K562 (cell line): ENCODE measurements at regions not wholly inside any gene's neighbourhood (a gene's known extent, or its start where the extent isn't known, plus 50 kb on each side); places are given as distances from the start of the nearest gene placed in this dataset.

Experiments used
- ATAC-seq: fragments of 200-7000 bp; cut with Tn5 transposase; 3 replicates; pipeline ENCODE4 v1.9.1; 2020; ENCODE audit warnings: moderate library complexity
- BruUV-seq: library from RNA; stranded (reverse); fragments of 400-500 nt; replicated peaks from 2 replicates; lab custom pipeline; 2021; lab: Mats Ljungman, UMichigan
- CTCF ChIA-PET: fragments of 300-600 bp; formaldehyde crosslinking; extraction: SDS; loops from one replicate; lab custom pipeline; 2021; ENCODE audit warnings: low intra/inter-chr PET ratio; lab: Yijun Ruan, JAX
- POLR2A ChIA-PET: fragments of 300-600, 350-650 bp; sonication (Branson Sonifier 250); formaldehyde crosslinking; extraction: SDS; loops from one replicate; lab custom pipeline; 2021; ENCODE audit warnings: antibody characterized with exemption, inconsistent platforms; lab: Yijun Ruan, JAX
- DNase-seq, 4 experiments: peaks; one replicate each; pipeline versions ENCODE4 v3.0.0 to v3.0.0-alpha.2; 2011 to 2018; ENCODE audit warnings: low spot score in 3 of 4, mixed read lengths in 3 of 4; ENCODE audit errors: extremely low read depth in 1 of 4
- FAIRE-seq: peaks from 2 replicates; lab custom pipeline; 2011; peaks lifted over from hg19 to GRCh38; lab: Jason Lieb, UNC
- H2AFZ ChIP-seq: 2 replicates; pipeline ENCODE4 v1.6.0; 2011; ENCODE audit warnings: low read depth, low read length, control low read depth, inconsistent platforms
- H3K27ac ChIP-seq: fragments of 200-600 bp; 3 replicates; pipeline ENCODE4 v1.8.0; 2011; ENCODE audit warnings: low read depth, mild to moderate bottlenecking, control low read depth, inconsistent platforms, low read length, moderate library complexity, mixed read lengths; ENCODE audit errors: extremely low read depth
- H3K27me3 ChIP-seq, 2 experiments: fragments of 300-600 bp in 1 of 2; 2 replicates in 1 of 2; 3 replicates in 1 of 2; pipeline versions ENCODE4 v1.6.0 to v1.8.0; 2011; ENCODE audit warnings: inconsistent platforms in 2 of 2, low read length in 2 of 2, mild to moderate bottlenecking in 1 of 2, mixed read lengths in 1 of 2, moderate library complexity in 1 of 2; ENCODE audit not compliant: control insufficient read depth in 2 of 2, insufficient read depth in 2 of 2
- H3K36me3 ChIP-seq: fragments of 300-600 bp; 3 replicates; pipeline ENCODE4 v1.8.0; 2011; ENCODE audit warnings: mild to moderate bottlenecking, low read length, inconsistent platforms; ENCODE audit not compliant: control insufficient read depth, insufficient read depth
- H3K4me1 ChIP-seq, 2 experiments: fragments of 200-600 bp in 1 of 2; replicated peaks in 1 of 2; 2 replicates in 1 of 2; 3 replicates in 1 of 2; pipeline versions ENCODE4 v1.5.1 to v1.8.0; 2011; ENCODE audit warnings: inconsistent platforms in 2 of 2, low read length in 2 of 2, mild to moderate bottlenecking in 1 of 2, mixed read lengths in 1 of 2, moderate library complexity in 1 of 2; ENCODE audit not compliant: control insufficient read depth in 2 of 2, insufficient read depth in 2 of 2
- H3K4me2 ChIP-seq: 2 replicates; pipeline ENCODE4 v1.6.1; 2011; ENCODE audit warnings: low read length, control low read depth, inconsistent platforms, mixed read lengths; ENCODE audit not compliant: insufficient read depth
- H3K4me3 ChIP-seq: fragments of 200-600 bp; sonication (generic), shearing (Covaris generic); 2 replicates; pipeline ENCODE4 v1.5.1; 2016; ENCODE audit warnings: control low read depth, inconsistent platforms
- H3K79me2 ChIP-seq: fragments of 200-600 bp; 3 replicates; pipeline ENCODE4 v1.8.0; 2011; ENCODE audit warnings: low read length, inconsistent platforms; ENCODE audit not compliant: control insufficient read depth, insufficient read depth
- H3K9ac ChIP-seq, 2 experiments: 2 replicates each; pipeline versions ENCODE4 v1.6.0 to v1.6.1; 2011; ENCODE audit warnings: low read depth in 2 of 2, low read length in 2 of 2, control low read depth in 1 of 2, inconsistent platforms in 1 of 2, mild to moderate bottlenecking in 1 of 2, mixed read lengths in 1 of 2; ENCODE audit not compliant: insufficient read depth in 1 of 2
- H3K9me1 ChIP-seq: one replicate; pipeline ENCODE4 v1.6.0; 2011; ENCODE audit warnings: inconsistent platforms, mild to moderate bottlenecking, low read length, moderate library complexity; ENCODE audit not compliant: control insufficient read depth, insufficient read depth
- H3K9me3 ChIP-seq: replicated peaks from 2 replicates; pipeline ENCODE4 v1.5.1; 2011; ENCODE audit warnings: low read depth, low read length, inconsistent platforms; ENCODE audit not compliant: control insufficient read depth, insufficient read depth
- H4K20me1 ChIP-seq: replicated peaks from 2 replicates; pipeline ENCODE4 v1.6.1; 2011; ENCODE audit warnings: low read length, inconsistent platforms, mixed read lengths; ENCODE audit not compliant: control insufficient read depth, insufficient read depth
- FOXJ3 ChIP-seq: sonication (generic); formaldehyde crosslinking; IDR thresholded peaks from 2 replicates; pipeline ENCODE4 v1.4.0; 2020; ENCODE audit warnings: mild to moderate bottlenecking, missing genetic modification reagents
- MAFK ChIP-seq: IDR thresholded peaks from 2 replicates; pipeline ENCODE4 v1.6.1; 2011; ENCODE audit warnings: low read length, improper control_type of control experiment
- NELFE ChIP-seq: IDR thresholded peaks from 2 replicates; pipeline ENCODE4 v1.6.1; 2011; ENCODE audit warnings: mild to moderate bottlenecking; ENCODE audit not compliant: insufficient read depth, insufficient read length
- NR2C1 ChIP-seq, 2 experiments: fragments of 450-650 bp; IDR thresholded peaks; 2 replicates each; pipeline ENCODE4 v1.6.1; 2017; ENCODE audit warnings: mild to moderate bottlenecking in 2 of 2, antibody characterized with exemption in 1 of 2, inconsistent platforms in 1 of 2, missing compliant biosample characterization in 1 of 2, missing genetic modification characterization in 1 of 2
- TEAD2 ChIP-seq: fragments of 450-650 bp; IDR thresholded peaks from 2 replicates; pipeline ENCODE4 v1.6.1; 2016; ENCODE audit warnings: missing genetic modification characterization, control low read depth, missing compliant biosample characterization
- USF1 ChIP-seq: sonication (generic); formaldehyde crosslinking; IDR thresholded peaks from 2 replicates; pipeline ENCODE4 v1.9.0; 2022; ENCODE audit warnings: mild to moderate bottlenecking, missing genetic modification reagents
- ZKSCAN8 ChIP-seq: fragments of 200-800 bp; sonication (Bioruptor generic); IDR thresholded peaks from 2 replicates; pipeline ENCODE4 v1.6.1; 2016; ENCODE audit warnings: missing genetic modification characterization, missing compliant biosample characterization
- ZNF507 ChIP-seq: conservative IDR thresholded peaks from 2 replicates; pipeline ENCODE4 v1.6.1; 2017; ENCODE audit warnings: missing genetic modification characterization, missing compliant biosample characterization
- ZNF695 ChIP-seq: fragments of 450-650 bp; formaldehyde crosslinking; IDR thresholded peaks from 2 replicates; pipeline ENCODE4 v1.4.0; 2020; ENCODE audit warnings: mild to moderate bottlenecking, moderate library complexity
- ZSCAN32 ChIP-seq: fragments of 450-650 bp; formaldehyde crosslinking; IDR thresholded peaks from 2 replicates; pipeline ENCODE4 v1.4.0; 2020; ENCODE audit warnings: mild to moderate bottlenecking, moderate library complexity
- WGBS: fragments of 100-300 bp; shearing (Covaris generic); methylation state at CpG from one replicate; pipeline ENCODE4 v1.1.6; 2016; ENCODE audit warnings: low coverage, mixed read lengths; ENCODE audit not compliant: insufficient coverage; ENCODE audit errors: missing lambda C conversion rate; 5-methylcytosine and 5-hydroxymethylcytosine counted together
- in situ Hi-C: fragments of 300-500 bp; cut with MboI; formaldehyde crosslinking; loops from 4 replicates; pipeline ENCODE4 v1.15.0; 2018; ENCODE audit warnings: inconsistent platforms, mixed read lengths
- intact Hi-C: fragments of 100-400 bp; cut with micrococcal nuclease; formaldehyde crosslinking; loops from 2 replicates; pipeline ENCODE4 v1.14.2; 2022

- no peak for TF ChIP-seq NR2C1 (IDR thresholded peaks at IDR 0.05)
- TF ChIP-seq NR2C1 (tag; IDR thresholded peaks at IDR 0.05): no peak
- no peak for TF ChIP-seq USF1 (CRISPR knock-in tag)
These were observed 145.0 kb downstream of the PTPN20 start (continued) for GRCh38 chr10:47056247-47056510.

- peaks cover 42 to 57% of the 10 kb centered on the region in 2 experiments for H3K27me3 ChIP-seq
These were observed 146.2 kb downstream of the PTPN20 start for GRCh38 chr10:47057471-47057870.

More at GRCh38 chr10:47057471-47057870, 146.2 kb downstream of the PTPN20 start:
- Histone ChIP-seq H3K79me2 (no peaks in the 10 kb centered on the region), H3K9ac (no peak overlapping the region), H3K27ac (no peak overlapping the region)
- no peak for FAIRE-seq
- no peak for ATAC-seq
- in situ Hi-C loops: no loop called here
- BruUV-seq: no TSS peak
- no peak for TF ChIP-seq NELFE
- TF ChIP-seq ZNF507 (tag): no peak
- TF ChIP-seq ZSCAN32 (CRISPR knock-in tag): no peak
- no peak for TF ChIP-seq TEAD2 (tag)
- no peak for TF ChIP-seq ZKSCAN8
- no peak for TF ChIP-seq FOXJ3
- TF ChIP-seq ZNF695: no peak
- no peak for TF ChIP-seq MAFK
- TF ChIP-seq, all 486 proteins: peak for 0
- no peak for DNase-seq
- Histone ChIP-seq H3K9me1 (no peaks in the 10 kb centered on the region), H4K20me1 (peaks cover 13% of the 10 kb centered on the region; the same call in 1 of the 2 replicates), H2AFZ (no peak overlapping the region), H3K4me2 (no peak overlapping the region), H3K36me3 (no peaks in the 10 kb centered on the region), H3K4me1 (no peaks in the 10 kb centered on the region), H3K4me3 (no peak overlapping the region), H3K9me3 (no peaks in the 10 kb centered on the region)
- intact Hi-C loops: no loop called here
- POLR2A ChIA-PET: no interaction called here
- WGBS: 0% methylated on average over 6 of the region's 6 CpGs
- CTCF ChIA-PET: no interaction called here
